ENCODE measurements at regions not wholly inside any gene's neighbourhood (a gene's known extent, or its start where the extent isn't known, plus 50 kb on each side); places are given as distances from the start of the nearest gene placed in this dataset.

- H2AFZ ChIP-seq (ENCODE audit: low read length): no peak overlapping the region
Measured at GRCh38 chr1:208506812-208507211, 262.6 kb upstream of the PLXNA2 start.

GRCh38 chr1:208509072-208509471, 264.9 kb upstream of the PLXNA2 start:
- Histone ChIP-seq H3K9me2 (replicated peaks; ENCODE audit: insufficient read depth, low read length) (no peaks in the 10 kb centered on the region), H3K27me3 (replicated peaks; ENCODE audit: insufficient read depth, low read length) (no peaks in the 10 kb centered on the region), H3F3A (ENCODE audit: insufficient read depth, low read length) (no peaks in the 10 kb centered on the region), H2AFZ (ENCODE audit: low read length) (no peak overlapping the region), H3K4me3 (ENCODE audit: low read length) (no peak overlapping the region), H4K20me1 (ENCODE audit: insufficient read depth, low read length) (no peaks in the 10 kb centered on the region), H3K27ac (ENCODE audit: low read length) (no peak overlapping the region), H3K4me1 (ENCODE audit: low read length) (no peaks in the 10 kb centered on the region), H3K9ac (ENCODE audit: low read length) (no peak overlapping the region), H3K4me2 (ENCODE audit: low read depth, low read length) (no peak overlapping the region), H3K79me2 (ENCODE audit: low read length) (no peaks in the 10 kb centered on the region), H3K36me3 (replicated peaks; ENCODE audit: insufficient read depth, low read length) (no peaks in the 10 kb centered on the region), H3K9me3 (replicated peaks; ENCODE audit: insufficient read depth, low read length) (no peaks in the 10 kb centered on the region)
- DNase-seq: no peak
- TF ChIP-seq CTCF (IDR thresholded peaks at IDR 0.05; ENCODE audit: low read length) (no peak), EZH2phosphoT487 (IDR thresholded peaks at IDR 0.05; ENCODE audit: low read length) (no peak), EZH2 (optimal IDR thresholded peaks at IDR 0.05; ENCODE audit: low read depth, low read length) (no peak)

More at GRCh38 chr1:208506812-208507211, 262.6 kb upstream of the PLXNA2 start:
- Histone ChIP-seq H3K4me3 (ENCODE audit: low read length) (no peak overlapping the region), H3K9me3 (replicated peaks; ENCODE audit: insufficient read depth, low read length) (no peaks in the 10 kb centered on the region), H3F3A (ENCODE audit: insufficient read depth, low read length) (no peaks in the 10 kb centered on the region), H3K27ac (ENCODE audit: low read length) (no peak overlapping the region), H3K4me1 (ENCODE audit: low read length) (no peaks in the 10 kb centered on the region), H4K20me1 (ENCODE audit: insufficient read depth, low read length) (no peaks in the 10 kb centered on the region), H3K4me2 (ENCODE audit: low read depth, low read length) (no peak overlapping the region), H3K9ac (ENCODE audit: low read length) (no peak overlapping the region), H3K27me3 (replicated peaks; ENCODE audit: insufficient read depth, low read length) (no peaks in the 10 kb centered on the region), H3K36me3 (replicated peaks; ENCODE audit: insufficient read depth, low read length) (no peaks in the 10 kb centered on the region), H3K79me2 (ENCODE audit: low read length) (no peaks in the 10 kb centered on the region), H3K9me2 (replicated peaks; ENCODE audit: insufficient read depth, low read length) (no peaks in the 10 kb centered on the region)
- TF ChIP-seq CTCF (IDR thresholded peaks at IDR 0.05; ENCODE audit: low read length) (no peak), EZH2phosphoT487 (IDR thresholded peaks at IDR 0.05; ENCODE audit: low read length) (no peak), EZH2 (optimal IDR thresholded peaks at IDR 0.05; ENCODE audit: low read depth, low read length) (no peak)
- DNase-seq: no peak

- Histone ChIP-seq H3K9me3 (replicated peaks; ENCODE audit: insufficient read depth, low read length) (no peaks in the 10 kb centered on the region), H3F3A (ENCODE audit: insufficient read depth, low read length) (no peaks in the 10 kb centered on the region)
- DNase-seq: no peak
Measured at GRCh38 chr1:208510192-208510952, 266.2 kb upstream of the PLXNA2 start.

More at GRCh38 chr1:208510192-208510952, 266.2 kb upstream of the PLXNA2 start:
- Histone ChIP-seq H3K27me3 (replicated peaks; ENCODE audit: insufficient read depth, low read length) (no peaks in the 10 kb centered on the region), H3K79me2 (ENCODE audit: low read length) (no peaks in the 10 kb centered on the region), H2AFZ (ENCODE audit: low read length) (no peak overlapping the region), H3K36me3 (replicated peaks; ENCODE audit: insufficient read depth, low read length) (no peaks in the 10 kb centered on the region), H3K9me2 (replicated peaks; ENCODE audit: insufficient read depth, low read length) (no peaks in the 10 kb centered on the region), H3K4me3 (ENCODE audit: low read length) (no peak overlapping the region), H3K27ac (ENCODE audit: low read length) (no peak overlapping the region), H4K20me1 (ENCODE audit: insufficient read depth, low read length) (no peaks in the 10 kb centered on the region), H3K9ac (ENCODE audit: low read length) (no peak overlapping the region), H3K4me1 (ENCODE audit: low read length) (no peaks in the 10 kb centered on the region), H3K4me2 (ENCODE audit: low read depth, low read length) (no peak overlapping the region)
- no peak for TF ChIP-seq EZH2 (optimal IDR thresholded peaks at IDR 0.05; ENCODE audit: low read depth, low read length)
- no peak for TF ChIP-seq CTCF (IDR thresholded peaks at IDR 0.05; ENCODE audit: low read length)
- TF ChIP-seq EZH2phosphoT487 (IDR thresholded peaks at IDR 0.05; ENCODE audit: low read length): no peak

Data from MM.1S (cell line).